HepG2 (cell line): ENCODE measurements at regions not wholly inside any gene's neighbourhood (a gene's known extent, or its start where the extent isn't known, plus 50 kb on each side); places are given as distances from the start of the nearest gene placed in this dataset.

ENCODE experiments used
- ATAC-seq: fragments of 200-7000 bp; cut with Tn5 transposase; 3 replicates; pipeline ENCODE4 v1.9.1; 2020; ENCODE audit warnings: mild to moderate bottlenecking, moderate library complexity
- BruUV-seq: library from RNA; stranded (reverse); fragments of 400-500 nt; replicated peaks from 2 replicates; lab custom pipeline; 2021; lab: Mats Ljungman, UMichigan
- CTCF ChIA-PET: fragments of 300-600 bp; formaldehyde crosslinking; extraction: SDS; loops from one replicate; lab custom pipeline; 2021; ENCODE audit warnings: low total read pairs, inconsistent platforms, low intra/inter-chr PET ratio; lab: Yijun Ruan, JAX
- POLR2A ChIA-PET: fragments of 350-600 bp; sonication (Branson Sonifier 250); formaldehyde crosslinking; loops from one replicate; lab custom pipeline; 2020; ENCODE audit warnings: antibody characterized with exemption, inconsistent platforms; lab: Yijun Ruan, JAX
- DNase-seq: peaks from one replicate; pipeline ENCODE4 v3.0.0-alpha.2; 2015; ENCODE audit warnings: low spot score
- FAIRE-seq: peaks from 3 replicates; lab custom pipeline; 2011; peaks lifted over from hg19 to GRCh38; lab: Jason Lieb, UNC
- H2AFZ ChIP-seq: one replicate; pipeline ENCODE4 v1.6.1; 2011; ENCODE audit warnings: low read length, inconsistent platforms
- H3K27ac ChIP-seq: fragments of 300-600 bp; 3 replicates; pipeline ENCODE4 v1.8.0; 2011; ENCODE audit warnings: mixed run types, mild to moderate bottlenecking, mixed read lengths, low read length, inconsistent platforms; ENCODE audit not compliant: insufficient read depth; ENCODE audit errors: extremely low read length
- H3K27me3 ChIP-seq, 2 experiments: fragments of 200-600 bp in 1 of 2; 2 replicates in 1 of 2; 3 replicates in 1 of 2; pipeline versions ENCODE4 v1.6.0 to v1.8.0; 2011; ENCODE audit warnings: low read length in 2 of 2, mild to moderate bottlenecking in 2 of 2, moderate library complexity in 2 of 2, inconsistent platforms in 1 of 2; ENCODE audit not compliant: insufficient read depth in 2 of 2, control insufficient read depth in 1 of 2
- H3K36me3 ChIP-seq, 2 experiments: fragments of 200-600 bp in 1 of 2; replicated peaks in 1 of 2; 2 replicates in 1 of 2; 3 replicates in 1 of 2; pipeline versions ENCODE4 v1.5.1 to v1.8.0; 2011; ENCODE audit warnings: low read length in 2 of 2, inconsistent platforms in 1 of 2; ENCODE audit not compliant: insufficient read depth in 2 of 2, control insufficient read depth in 1 of 2
- H3K4me1 ChIP-seq: 2 replicates; pipeline ENCODE4 v1.5.1; 2012; ENCODE audit warnings: low read length, inconsistent platforms; ENCODE audit not compliant: insufficient read depth
- H3K4me2 ChIP-seq: 2 replicates; pipeline ENCODE4 v1.6.0; 2011; ENCODE audit warnings: low read depth, low read length, inconsistent platforms
- H3K4me3 ChIP-seq, 3 experiments: fragments of 200-600 bp in 1 of 3; sonication (generic), shearing (Covaris generic) in 1 of 3; replicated peaks in 1 of 3; 2 replicates each; pipeline ENCODE4 v1.5.1; 2011 to 2016; ENCODE audit warnings: low read length in 3 of 3, inconsistent platforms in 2 of 3, low read depth in 2 of 3, mild to moderate bottlenecking in 2 of 3, control low read depth in 1 of 3, mixed read lengths in 1 of 3; ENCODE audit not compliant: insufficient read depth in 1 of 3
- H3K79me2 ChIP-seq: one replicate; pipeline ENCODE4 v1.6.1; 2011; ENCODE audit warnings: low read length, inconsistent platforms; ENCODE audit not compliant: insufficient read depth
- H3K9ac ChIP-seq: 2 replicates; pipeline ENCODE4 v1.6.0; 2011; ENCODE audit warnings: mild to moderate bottlenecking, low read depth, low read length, inconsistent platforms; ENCODE audit not compliant: insufficient read depth
- H3K9me3 ChIP-seq: 2 replicates; pipeline ENCODE4 v1.5.1; 2012; ENCODE audit warnings: mild to moderate bottlenecking, low read length
- H4K20me1 ChIP-seq: 2 replicates; pipeline ENCODE4 v1.6.0; 2011; ENCODE audit warnings: inconsistent platforms, mild to moderate bottlenecking, low read length, moderate library complexity; ENCODE audit not compliant: insufficient read depth
- CBX5 ChIP-seq: sonication (generic); formaldehyde crosslinking; IDR thresholded peaks from 2 replicates; pipeline ENCODE4 v1.4.0; 2020; ENCODE audit warnings: missing genetic modification reagents, borderline replicate concordance
- CCAR2 ChIP-seq: fragments of 200-400 bp; formaldehyde crosslinking; optimal IDR thresholded peaks from 2 replicates; pipeline ENCODE3; 2018; ENCODE audit warnings: low read depth, mild to moderate bottlenecking, low read length, moderate library complexity
- DPF2 ChIP-seq: sonication (generic); formaldehyde crosslinking; IDR thresholded peaks from 2 replicates; pipeline ENCODE4 v1.4.0; 2020; ENCODE audit warnings: mild to moderate bottlenecking, low read depth, missing genetic modification reagents, borderline replicate concordance
- RFX1 ChIP-seq: fragments of 450-650 bp; IDR thresholded peaks from 2 replicates; pipeline ENCODE4 v1.6.1; 2017
- YEATS4 ChIP-seq: sonication (generic); formaldehyde crosslinking; IDR thresholded peaks from 2 replicates; pipeline ENCODE4 v1.4.0; 2020; ENCODE audit warnings: missing genetic modification reagents, borderline replicate concordance
- ZNF292 ChIP-seq: sonication (generic); formaldehyde crosslinking; IDR thresholded peaks from 2 replicates; pipeline ENCODE4 v1.8.1; 2022; ENCODE audit warnings: mild to moderate bottlenecking, low read depth, missing genetic modification reagents, borderline replicate concordance
- ZNF430 ChIP-seq: sonication (generic); formaldehyde crosslinking; IDR thresholded peaks from 2 replicates; pipeline ENCODE4 v1.9.0; 2021; ENCODE audit warnings: mild to moderate bottlenecking, missing genetic modification reagents
- WGBS: methylation state at CpG from one replicate; pipeline ENCODE4 v1.1.6; 2017; ENCODE audit warnings: low lambda C conversion rate; 5-methylcytosine and 5-hydroxymethylcytosine counted together
- in situ Hi-C: cut with HindIII; loops from 2 replicates; pipeline ENCODE4 v1.10.0; 2017; ENCODE audit warnings: low pct_unique_long_range_greater_than_20kb; ENCODE audit not compliant: extremely low pct_ligation_motif_present
- intact Hi-C: fragments of 100-400 bp; cut with micrococcal nuclease; formaldehyde crosslinking; loops from one replicate; pipeline ENCODE4 v1.10.0; 2022; ENCODE audit not compliant: unreplicated experiment

DNA sequence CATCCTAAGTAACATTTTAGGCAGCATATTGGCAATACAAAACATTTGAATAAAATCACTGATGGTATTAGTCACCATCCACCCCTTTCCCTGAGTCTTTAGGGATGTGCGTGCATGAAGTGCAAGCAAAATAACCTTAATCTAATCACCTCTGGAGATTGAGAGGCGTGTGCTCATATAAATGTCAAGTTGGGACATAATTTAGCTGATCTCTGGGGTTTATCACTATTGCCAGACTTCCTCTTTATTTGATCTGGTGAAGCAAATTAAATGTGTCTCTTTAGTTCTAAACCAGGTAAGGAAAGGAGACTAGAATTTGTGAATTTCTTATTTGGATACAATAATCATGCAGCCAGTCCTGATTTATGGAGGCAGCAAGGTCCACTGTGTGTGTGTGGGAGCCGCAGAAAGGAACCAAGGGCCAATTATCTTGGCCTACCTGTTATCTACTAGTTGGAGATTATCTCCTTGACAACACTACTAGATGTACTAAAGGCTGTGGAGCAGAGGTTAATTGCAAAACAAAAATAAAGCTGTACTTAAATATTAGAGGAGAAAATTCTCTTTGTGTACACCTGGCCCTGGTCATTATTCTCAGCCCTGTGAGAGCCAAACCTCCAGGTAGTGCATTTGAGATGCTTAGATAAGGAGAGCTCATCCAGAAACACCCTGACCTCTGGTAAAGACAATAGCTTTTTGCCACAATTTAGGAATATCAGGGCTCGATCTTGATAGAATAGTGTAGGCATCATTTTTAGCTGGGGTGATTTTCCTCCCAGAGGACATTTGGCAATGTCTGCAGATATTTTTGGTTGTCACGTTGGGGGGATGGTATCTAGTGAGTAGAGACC lies 78.2 kb downstream of the HRH4 start:
- no peaks in the 10 kb centered on the region for H4K20me1 ChIP-seq
- no TSS peak for BruUV-seq
- DNase-seq (no peak), FAIRE-seq (no peak), ATAC-seq (no peak)
- ChIA-PET POLR2A (no interaction called here), CTCF (no interaction called here)
- H3K27me3 ChIP-seq = peaks cover 0 to 9% of the 10 kb centered on the region in 2 experiments; a peak in 1 of 5 replicates
- no peak overlapping the region for H3K9ac ChIP-seq
- no peak overlapping the region for H3K4me3 ChIP-seq
- H3K36me3 ChIP-seq = no peaks in the 10 kb centered on the region
- intact Hi-C loops (no loop called here), in situ Hi-C loops (no loop called here)
- H3K4me2 ChIP-seq = no peak overlapping the region
- TF ChIP-seq DPF2 (CRISPR knock-in tag) = no peak
- 10% methylated on average over 5 of the region's 5 CpGs for WGBS
- no peaks in the 10 kb centered on the region for H3K9me3 ChIP-seq
- H3K4me1 ChIP-seq = no peaks in the 10 kb centered on the region
- H2AFZ ChIP-seq = no peak overlapping the region
- no peaks in the 10 kb centered on the region for H3K79me2 ChIP-seq
- H3K27ac ChIP-seq = no peak overlapping the region

DNA sequence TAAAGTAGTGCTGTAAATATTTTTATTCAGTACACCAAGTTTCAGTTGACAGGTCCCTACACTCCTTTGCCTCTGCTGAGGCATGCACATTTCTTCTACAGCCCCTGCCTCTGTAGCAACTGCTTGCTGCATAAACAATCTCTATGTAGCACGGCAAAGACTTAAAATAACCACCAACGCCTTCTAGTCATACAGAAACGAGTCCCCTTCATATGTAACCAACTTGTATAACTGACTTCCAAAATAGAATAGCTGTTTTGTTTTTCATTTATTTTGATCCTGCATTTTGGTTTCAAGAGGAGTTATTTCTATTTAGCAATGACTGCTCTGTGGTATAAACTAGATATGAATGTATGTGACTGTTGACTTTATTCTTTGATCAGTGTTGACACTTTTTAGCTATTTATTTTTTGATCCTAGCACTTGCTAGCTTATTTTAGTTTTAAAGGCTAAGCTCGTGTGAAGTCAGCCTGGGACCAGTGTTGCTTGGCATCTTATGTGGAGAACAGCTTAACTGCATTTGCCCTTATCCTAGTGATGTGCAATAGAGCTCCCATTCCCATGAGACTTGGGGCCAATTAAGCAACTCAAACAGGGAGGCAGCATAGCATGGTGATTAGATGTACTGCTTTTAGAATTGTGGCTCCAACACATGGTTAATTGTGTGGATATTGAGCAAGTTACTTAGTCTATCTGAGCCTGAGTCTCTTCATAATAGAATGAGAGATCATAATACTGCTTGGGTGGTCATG lies 79.6 kb downstream of the HRH4 start:
- 0% methylated on average over 4 of the region's 4 CpGs for WGBS

More for the DNA sequence above, 79.6 kb downstream of the HRH4 start:
- BruUV-seq = no TSS peak
- no peak overlapping the region for H3K4me2 ChIP-seq
- intact Hi-C loops (loop anchor here (5.0 to 10.0 kb wide), 2 partner anchors 1292 to 1355 kb away; no protein-coding TSS in a partner anchor), in situ Hi-C loops (no loop called here)
- TF ChIP-seq ZNF430 (CRISPR knock-in tag) (no peak), RFX1 (no peak), CBX5 (CRISPR knock-in tag) (no peak), CCAR2 (no peak), YEATS4 (CRISPR knock-in tag) (no peak), ZNF292 (CRISPR knock-in tag) (no peak)
- no peaks in the 10 kb centered on the region for H4K20me1 ChIP-seq
- H3K9me3 ChIP-seq = no peaks in the 10 kb centered on the region
- no peak overlapping the region for H2AFZ ChIP-seq
- H3K4me3 ChIP-seq = no peak overlapping the region
- DNase-seq (no peak), ATAC-seq (no peak), FAIRE-seq (no peak)
- H3K79me2 ChIP-seq = no peaks in the 10 kb centered on the region
- ChIA-PET CTCF (no interaction called here), POLR2A (no interaction called here)
- no peaks in the 10 kb centered on the region; a peak in 1 of 5 replicates for H3K27me3 ChIP-seq
- H3K4me1 ChIP-seq = no peaks in the 10 kb centered on the region
- no peak overlapping the region for H3K9ac ChIP-seq
- no peaks in the 10 kb centered on the region for H3K36me3 ChIP-seq
- H3K27ac ChIP-seq = no peak overlapping the region
